Thymus (tissue), 11 donors: ENCODE measurements at regions not wholly inside any gene's neighbourhood (a gene's known extent, or its start where the extent isn't known, plus 50 kb on each side); places are given as distances from the start of the nearest gene placed in this dataset.

Experiments
- DNase-seq, 9 donors: peaks; one replicate each; pipeline ENCODE4 v3.0.0-alpha.2; 2013; ENCODE audit warnings: low spot score in 9 of 9, low read depth in 6 of 9, missing footprints in 1 of 9
- H3K27ac ChIP-seq, 2 donors: one replicate each; pipeline ENCODE4 v1.5.1; 2013; ENCODE audit warnings: control low read depth in 1 of 2, low read depth in 1 of 2, low read length in 1 of 2, mild to moderate bottlenecking in 1 of 2, moderate library complexity in 1 of 2
- H3K27me3 ChIP-seq, 2 donors: one replicate each; pipeline ENCODE4 v1.5.1; 2013; ENCODE audit warnings: low read length in 1 of 2; ENCODE audit not compliant: control insufficient read depth in 2 of 2, insufficient read depth in 1 of 2
- H3K36me3 ChIP-seq, 2 donors: one replicate each; pipeline ENCODE4 v1.5.1; 2013; ENCODE audit warnings: low read length in 1 of 2, mild to moderate bottlenecking in 1 of 2, moderate library complexity in 1 of 2; ENCODE audit not compliant: control insufficient read depth in 2 of 2, insufficient read depth in 2 of 2
- H3K4me1 ChIP-seq, 2 donors: one replicate each; pipeline ENCODE4 v1.5.1; 2013; ENCODE audit warnings: low read length in 2 of 2; ENCODE audit not compliant: control insufficient read depth in 2 of 2, insufficient read depth in 2 of 2
- H3K4me3 ChIP-seq, 2 donors: one replicate each; pipeline ENCODE4 v1.5.1; 2013; ENCODE audit warnings: low read length in 2 of 2, control low read depth in 1 of 2, mild to moderate bottlenecking in 1 of 2
- H3K9me3 ChIP-seq, 2 donors: one replicate each; pipeline ENCODE4 v1.5.1; 2013; ENCODE audit warnings: low read length in 1 of 2, mild to moderate bottlenecking in 1 of 2; ENCODE audit not compliant: control insufficient read depth in 2 of 2, insufficient read depth in 1 of 2
- WGBS: extraction: QIAGEN DNeasy Blood & Tissue Kit; methylation state at CpG from one replicate; pipeline ENCODE4 v1.1.7; 2013; 5-methylcytosine and 5-hydroxymethylcytosine counted together
- donor health status: healthy.

DNA sequence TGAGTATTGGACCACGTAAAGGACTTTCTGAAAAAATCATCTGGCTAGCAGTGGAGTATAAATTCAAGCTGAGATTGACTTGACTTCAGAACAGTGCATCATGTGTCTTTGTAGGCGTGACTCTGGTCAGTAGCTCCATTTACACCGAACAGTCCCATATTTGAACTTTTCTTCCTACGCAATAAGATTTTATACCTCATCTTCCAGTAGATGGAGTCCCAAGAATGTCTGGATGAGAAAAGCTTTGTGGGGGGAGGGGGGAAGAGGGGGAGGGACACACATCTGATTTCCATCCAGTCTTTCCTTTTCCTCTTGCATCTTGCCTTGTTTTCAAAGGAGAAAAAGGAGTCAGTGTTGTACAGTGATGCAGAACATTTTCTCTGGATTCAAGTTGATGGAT is 241.0 kb downstream of the EMP1 start:
- Histone ChIP-seq H3K4me1 (no peaks in the 10 kb centered on the region), H3K27me3 (no peaks in the 10 kb centered on the region), H3K9me3 (no peaks in the 10 kb centered on the region), H3K27ac (no peak overlapping the region), H3K4me3 (no peak overlapping the region), H3K36me3 (no peaks in the 10 kb centered on the region)
- DNase-seq = no peak
- 96% methylated on average over 4 of the region's 4 CpGs for WGBS

DNA sequence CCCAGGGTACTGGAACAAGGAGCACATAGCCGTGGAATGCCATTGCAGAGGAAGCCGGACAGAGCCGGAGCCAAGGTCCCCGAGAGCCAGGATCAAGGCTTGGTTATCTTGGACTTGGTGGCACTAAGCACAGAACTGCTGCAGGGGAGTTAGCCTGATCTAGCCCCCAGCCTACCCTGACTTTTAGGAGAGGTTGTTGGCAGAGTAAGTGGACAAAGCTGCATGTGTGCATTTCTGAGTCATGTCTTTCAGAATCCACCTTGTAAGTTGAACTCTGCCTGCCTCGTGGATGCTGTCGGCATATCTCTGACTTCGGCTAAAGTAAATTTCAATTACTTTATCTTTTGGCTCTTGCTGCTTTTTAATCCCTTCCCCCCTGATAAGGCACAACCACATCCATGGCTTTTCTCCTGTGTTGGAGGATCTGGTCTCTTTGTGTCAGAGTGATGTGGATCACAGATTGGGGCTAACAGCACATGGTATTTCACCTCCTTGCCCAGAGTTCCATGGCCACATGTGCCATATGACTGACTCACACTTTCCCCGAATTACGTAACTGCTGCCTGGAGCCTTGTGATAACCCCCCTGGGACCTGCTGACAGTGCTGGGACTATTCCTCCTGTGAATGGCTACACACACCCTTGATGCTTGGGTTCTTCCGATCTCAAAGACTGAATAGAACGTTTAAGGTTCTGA is 240.3 kb downstream of the EMP1 start:
- no peak for DNase-seq
- whole genome bisulfite sequencing = 94% methylated on average over 11 of the region's 11 CpGs

DNA sequence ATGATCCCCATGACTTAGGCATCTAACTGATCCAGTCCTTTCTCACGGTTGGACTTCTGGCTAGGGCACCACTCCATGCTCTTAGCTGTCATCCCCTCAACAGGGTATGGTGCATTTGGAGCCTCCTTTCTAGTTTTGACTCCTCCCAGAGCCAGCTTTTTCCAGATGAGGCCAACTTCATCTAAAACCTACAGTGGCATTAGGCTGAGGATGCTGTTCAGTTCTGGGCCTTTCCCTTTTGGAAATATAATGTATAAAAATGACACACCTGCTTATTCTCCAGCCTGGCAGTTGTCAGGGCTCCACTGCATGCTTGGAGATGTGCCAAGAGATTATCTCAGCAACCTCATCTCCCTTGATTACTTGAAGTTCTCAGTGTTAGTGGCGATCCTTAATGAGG is 239.7 kb downstream of the EMP1 start:
- 83% methylated on average over 2 of the region's 2 CpGs for WGBS
- H3K4me1 ChIP-seq = no peaks in the 10 kb centered on the region
- no peaks in the 10 kb centered on the region for H3K27me3 ChIP-seq
- no peak for DNase-seq
- no peaks in the 10 kb centered on the region for H3K9me3 ChIP-seq
- H3K36me3 ChIP-seq = no peaks in the 10 kb centered on the region
- H3K27ac ChIP-seq = no peak overlapping the region
- no peak overlapping the region for H3K4me3 ChIP-seq

More for the DNA sequence above, 240.3 kb downstream of the EMP1 start:
- no peak overlapping the region for H3K4me3 ChIP-seq
- no peaks in the 10 kb centered on the region for H3K27me3 ChIP-seq
- H3K9me3 ChIP-seq = no peaks in the 10 kb centered on the region
- H3K4me1 ChIP-seq = no peaks in the 10 kb centered on the region
- H3K36me3 ChIP-seq = no peaks in the 10 kb centered on the region
- no peak overlapping the region for H3K27ac ChIP-seq

DNA sequence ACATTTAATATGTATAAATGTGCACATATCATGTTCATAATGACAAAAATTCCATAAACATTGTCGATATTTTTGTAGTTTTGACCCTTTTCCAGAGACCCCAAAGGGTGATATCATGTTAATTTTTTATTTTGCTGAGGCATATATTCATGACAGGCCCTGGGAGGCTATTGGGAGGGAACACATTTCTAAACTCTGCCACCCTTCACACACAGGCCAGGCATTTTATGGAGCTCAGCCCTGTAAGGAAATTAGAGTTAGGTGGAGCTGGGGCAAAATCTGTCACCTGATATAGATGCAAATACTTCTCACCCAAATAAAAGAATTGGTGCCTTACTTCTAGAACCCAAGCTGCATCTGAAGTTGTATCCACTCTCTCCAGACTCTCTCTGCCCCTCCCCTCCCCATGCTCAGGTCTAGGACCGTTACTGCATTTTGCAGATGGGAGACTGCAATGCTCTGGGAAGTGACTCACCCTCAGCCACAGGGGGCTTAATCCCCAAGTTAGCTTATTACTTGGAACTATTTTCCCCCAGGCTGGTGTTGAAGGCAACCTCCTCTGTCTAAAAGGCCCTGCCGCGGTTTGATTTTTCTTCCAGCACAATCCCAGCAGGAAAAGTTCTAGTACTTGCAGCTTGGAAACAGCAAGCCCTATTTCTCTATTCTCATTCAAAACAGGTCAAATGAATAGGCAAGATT is 238.9 kb downstream of the EMP1 start:
- DNase-seq = no peak
- Histone ChIP-seq H3K4me3 (no peak overlapping the region), H3K27me3 (no peaks in the 10 kb centered on the region), H3K27ac (no peak overlapping the region), H3K4me1 (no peaks in the 10 kb centered on the region), H3K9me3 (no peaks in the 10 kb centered on the region), H3K36me3 (no peaks in the 10 kb centered on the region)
- 61% methylated on average over 4 of the region's 4 CpGs for WGBS

DNA sequence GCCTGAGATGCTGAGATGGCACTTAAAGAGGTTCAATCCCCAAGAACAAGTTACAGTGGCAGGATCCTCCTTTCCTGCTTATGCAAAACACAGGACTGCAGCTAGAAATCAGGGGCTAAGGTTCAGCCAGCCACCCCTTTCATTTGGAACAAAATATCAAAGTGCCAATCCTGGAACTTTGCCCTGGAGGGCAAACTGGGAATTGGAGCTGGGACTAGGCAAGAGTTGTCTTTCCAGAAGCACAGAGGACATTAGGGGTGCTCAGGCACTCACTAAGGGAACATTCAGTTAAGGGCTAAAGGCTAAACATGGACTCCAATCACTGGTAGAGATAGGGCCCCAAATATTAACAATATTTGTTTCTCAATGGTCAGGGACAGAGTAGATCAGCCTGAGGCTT is 237.2 kb downstream of the EMP1 start:
- Histone ChIP-seq H3K4me1 (no peaks in the 10 kb centered on the region), H3K27me3 (no peaks in the 10 kb centered on the region), H3K27ac (no peak overlapping the region), H3K4me3 (no peak overlapping the region), H3K9me3 (no peaks in the 10 kb centered on the region), H3K36me3 (no peaks in the 10 kb centered on the region)
- no peak for DNase-seq

DNA sequence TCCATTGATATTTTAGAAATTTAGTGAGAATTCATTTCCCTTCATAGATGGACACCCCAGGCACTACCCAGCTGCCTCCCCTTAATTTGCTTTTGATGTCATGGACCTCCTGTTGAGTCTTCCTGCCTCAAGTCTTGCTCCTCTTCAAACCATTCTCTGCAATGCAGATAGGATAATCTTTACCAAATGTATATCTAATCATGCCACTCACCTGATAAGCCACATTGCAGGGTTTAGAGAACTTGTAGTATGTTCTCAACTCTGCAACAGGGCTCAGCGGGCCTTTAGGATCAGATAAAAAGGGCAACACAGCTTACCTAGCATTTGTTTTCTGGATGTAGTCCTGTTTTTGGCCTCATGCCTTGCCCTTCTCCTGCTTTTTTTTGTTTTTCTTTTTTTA is 234.5 kb downstream of the EMP1 start:
- peaks cover 0 to 3% of the 10 kb centered on the region in 2 donors for H3K9me3 ChIP-seq
- 100% methylated on average over 1 of the region's 1 CpG for WGBS
- H3K4me3 ChIP-seq = no peak overlapping the region
- H3K27me3 ChIP-seq = no peaks in the 10 kb centered on the region
- no peaks in the 10 kb centered on the region for H3K4me1 ChIP-seq
- DNase-seq = no peak
- no peaks in the 10 kb centered on the region for H3K36me3 ChIP-seq
- no peak overlapping the region for H3K27ac ChIP-seq

DNA sequence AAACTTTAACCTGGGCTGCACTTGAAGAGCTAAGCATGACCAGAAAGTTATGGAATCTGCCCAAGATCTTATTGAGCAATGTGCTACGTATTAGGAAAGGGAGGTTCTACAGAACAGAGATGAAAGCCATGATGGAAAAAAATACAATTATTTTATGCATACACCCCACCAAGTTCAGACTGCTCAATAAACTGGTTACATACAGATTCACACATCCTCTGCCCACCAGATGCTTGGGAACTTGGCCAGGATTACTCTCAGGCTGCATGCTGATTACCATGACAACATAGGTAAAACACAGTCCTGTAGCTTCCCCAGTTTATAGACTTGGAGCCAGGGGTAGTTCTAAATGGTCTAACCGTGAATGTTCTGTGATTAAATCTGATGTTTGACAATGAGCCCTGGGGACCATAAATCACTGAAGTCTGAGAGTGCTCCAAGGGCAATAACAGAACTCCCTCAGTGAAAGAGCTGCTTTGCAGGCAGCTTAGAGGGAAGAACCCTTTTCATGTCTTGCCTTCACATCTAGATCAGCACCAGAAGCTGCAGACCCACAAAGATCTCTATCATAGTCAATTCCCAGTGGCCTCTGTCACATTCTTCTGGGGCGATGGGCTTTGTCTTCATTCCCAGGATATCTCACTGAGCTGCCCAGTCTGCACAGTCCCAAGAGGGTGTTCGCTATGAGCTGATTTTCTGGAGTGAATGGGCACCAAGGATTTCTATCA is 232.2 kb downstream of the EMP1 start:
- Histone ChIP-seq H3K4me1 (no peaks in the 10 kb centered on the region), H3K27me3 (no peaks in the 10 kb centered on the region), H3K36me3 (no peaks in the 10 kb centered on the region), H3K4me3 (no peak overlapping the region), H3K9me3 (peaks cover 0 to 3% of the 10 kb centered on the region in 2 donors), H3K27ac (no peak overlapping the region)
- DNase-seq = no peak
- 71% methylated on average over 4 of the region's 4 CpGs for WGBS

DNA sequence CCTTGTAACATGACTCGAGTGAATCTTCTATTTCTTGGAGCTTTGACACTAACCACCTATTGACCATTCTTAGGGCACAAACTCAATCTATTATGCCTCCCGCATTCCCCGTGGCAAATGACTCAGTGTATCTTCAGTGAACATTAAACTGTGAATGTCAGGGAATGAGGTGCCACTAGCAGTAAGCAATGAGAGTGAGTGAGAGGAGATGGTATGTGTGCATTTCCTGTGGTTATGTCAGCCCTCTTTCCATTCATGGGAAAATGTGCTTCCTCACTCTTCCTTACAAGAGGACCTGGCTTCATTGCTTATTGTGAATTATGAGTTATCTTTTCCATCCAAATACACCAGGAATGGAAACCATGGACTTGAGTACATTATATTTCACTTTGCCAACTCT is 229.2 kb downstream of the EMP1 start:
- Histone ChIP-seq H3K9me3 (peaks cover 0 to 3% of the 10 kb centered on the region in 2 donors), H3K4me3 (no peak overlapping the region), H3K27ac (no peak overlapping the region), H3K36me3 (no peaks in the 10 kb centered on the region), H3K4me1 (no peaks in the 10 kb centered on the region), H3K27me3 (no peaks in the 10 kb centered on the region)
- DNase-seq = no peak
- WGBS = 94% methylated on average over 3 of the region's 3 CpGs

DNA sequence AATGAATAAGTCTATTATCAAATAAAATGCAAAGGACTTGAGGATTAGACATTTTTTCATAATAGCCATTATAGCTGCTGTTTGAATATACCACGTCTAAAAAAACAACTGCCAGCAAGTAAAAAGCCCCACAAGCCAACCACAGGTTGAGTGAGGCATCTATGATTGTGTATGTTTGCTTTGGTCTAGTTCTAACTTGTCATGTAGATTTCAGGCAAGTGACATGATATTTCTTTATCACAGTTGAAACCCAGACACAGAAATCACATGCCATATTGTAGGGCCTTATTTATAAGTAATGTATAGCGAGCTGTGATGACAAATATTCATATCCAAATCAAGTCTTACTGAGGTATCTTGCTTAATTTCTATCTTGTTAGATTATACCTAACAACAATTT is 225.8 kb downstream of the EMP1 start:
- WGBS = 93% methylated on average over 2 of the region's 2 CpGs
- no peaks in the 10 kb centered on the region for H3K27me3 ChIP-seq
- no peaks in the 10 kb centered on the region for H3K9me3 ChIP-seq
- H3K36me3 ChIP-seq = no peaks in the 10 kb centered on the region
- no peak for DNase-seq
- H3K4me1 ChIP-seq = no peaks in the 10 kb centered on the region
- H3K4me3 ChIP-seq = no peak overlapping the region
- H3K27ac ChIP-seq = no peak overlapping the region
